SKM-1 (cell line): ENCODE measurements at regions not wholly inside any gene's neighbourhood (a gene's known extent, or its start where the extent isn't known, plus 50 kb on each side); places are given as distances from the start of the nearest gene placed in this dataset.
"Not testable (repeated sequence)": the region's sequence is repeated elsewhere in the genome, so short reads cannot be mapped to it uniquely, and the experiment has no call there.

Source experiments
- DNase-seq: peaks from one replicate; lab custom pipeline; 2025; ENCODE audit not compliant: unreplicated experiment; lab: John Stamatoyannopoulos, UW

- DNase-seq: not testable (repeated sequence)
Measured at GRCh38 chr1:238327033-238327432, 436.3 kb upstream of the ZP4 start.

- DNase-seq: not testable (repeated sequence)
Measured at GRCh38 chr1:238326479-238326878, 435.8 kb upstream of the ZP4 start.

- no peak for DNase-seq
Measured at GRCh38 chr1:238324211-238324864, 433.6 kb upstream of the ZP4 start.

GRCh38 chr1:238323490-238323889 is 432.8 kb upstream of the ZP4 start:
- DNase-seq: no peak

- DNase-seq: no peak
Measured at GRCh38 chr1:238319957-238320356, 429.2 kb upstream of the ZP4 start.

GRCh38 chr1:238318294-238319110 is 427.8 kb upstream of the ZP4 start:
- no peak for DNase-seq

GRCh38 chr1:238312969-238313368 is 422.2 kb upstream of the ZP4 start:
- no peak for DNase-seq

- no peak for DNase-seq
Measured at GRCh38 chr1:238306411-238306810, 415.7 kb upstream of the ZP4 start.

GRCh38 chr1:238302646-238303045 is 411.9 kb upstream of the ZP4 start:
- DNase-seq: no peak

GRCh38 chr1:238296371-238296770 is 405.6 kb upstream of the ZP4 start:
- no peak for DNase-seq

GRCh38 chr1:238293075-238293474 is 402.4 kb upstream of the ZP4 start:
- DNase-seq: no peak

- DNase-seq: no peak
Measured at GRCh38 chr1:238281418-238281817, 390.7 kb upstream of the ZP4 start.

- no peak for DNase-seq
Measured at GRCh38 chr1:238279694-238280380, 389.1 kb upstream of the ZP4 start.

- DNase-seq: no peak
Measured at GRCh38 chr1:238272145-238272544, 381.4 kb upstream of the ZP4 start.

- peak; percentile 72 for DNase-seq
Measured at GRCh38 chr1:238265866-238266265, 375.1 kb upstream of the ZP4 start.

- DNase-seq: no peak
Measured at GRCh38 chr1:238264951-238265350, 374.2 kb upstream of the ZP4 start.

- no peak for DNase-seq
Measured at GRCh38 chr1:238258510-238258909, 367.8 kb upstream of the ZP4 start.

- no peak for DNase-seq
Measured at GRCh38 chr1:238257018-238257621, 366.4 kb upstream of the ZP4 start.

- DNase-seq: no peak
Measured at GRCh38 chr1:238254935-238255334, 364.2 kb upstream of the ZP4 start.

- DNase-seq: peak; percentile 70
Measured at GRCh38 chr1:238252033-238252802, 361.5 kb upstream of the ZP4 start.

- DNase-seq: peak; percentile 18
Measured at GRCh38 chr1:238248356-238248755, 357.6 kb upstream of the ZP4 start.
